GM18519 (cell line): ENCODE measurements at regions not wholly inside any gene's neighbourhood (a gene's known extent, or its start where the extent isn't known, plus 50 kb on each side); places are given as distances from the start of the nearest gene placed in this dataset.
"Not testable (repeated sequence)": the region's sequence is repeated elsewhere in the genome, so short reads cannot be mapped to it uniquely, and the experiment has no call there.

Source experiments
- ATAC-seq: cut with Tn5 transposase; IDR thresholded peaks from one replicate; pipeline ENCODE4 v1.9.1; 2021; ENCODE audit warnings: mild to moderate bottlenecking, moderate library complexity; ENCODE audit not compliant: unreplicated experiment, low FRiP score

- ATAC-seq, result peak; percentile 42
Measured at GRCh38 chr9:39663020-39663419, 307.6 kb downstream of the SPATA31A1 start.

GRCh38 chr9:39663713-39664112, 308.2 kb downstream of the SPATA31A1 start:
- ATAC-seq, result peak; percentile 75

- ATAC-seq, result not testable (repeated sequence)
Measured at GRCh38 chr9:39665020-39665419, 309.6 kb downstream of the SPATA31A1 start.

GRCh38 chr9:39674437-39675210, 319.2 kb downstream of the SPATA31A1 start:
- ATAC-seq, result not testable (repeated sequence)

- ATAC-seq, result not testable (repeated sequence)
Measured at GRCh38 chr9:39675211-39675553, 319.7 kb downstream of the SPATA31A1 start.

GRCh38 chr9:39678534-39679263, 323.2 kb downstream of the SPATA31A1 start:
- not testable (repeated sequence) for ATAC-seq

DNA sequence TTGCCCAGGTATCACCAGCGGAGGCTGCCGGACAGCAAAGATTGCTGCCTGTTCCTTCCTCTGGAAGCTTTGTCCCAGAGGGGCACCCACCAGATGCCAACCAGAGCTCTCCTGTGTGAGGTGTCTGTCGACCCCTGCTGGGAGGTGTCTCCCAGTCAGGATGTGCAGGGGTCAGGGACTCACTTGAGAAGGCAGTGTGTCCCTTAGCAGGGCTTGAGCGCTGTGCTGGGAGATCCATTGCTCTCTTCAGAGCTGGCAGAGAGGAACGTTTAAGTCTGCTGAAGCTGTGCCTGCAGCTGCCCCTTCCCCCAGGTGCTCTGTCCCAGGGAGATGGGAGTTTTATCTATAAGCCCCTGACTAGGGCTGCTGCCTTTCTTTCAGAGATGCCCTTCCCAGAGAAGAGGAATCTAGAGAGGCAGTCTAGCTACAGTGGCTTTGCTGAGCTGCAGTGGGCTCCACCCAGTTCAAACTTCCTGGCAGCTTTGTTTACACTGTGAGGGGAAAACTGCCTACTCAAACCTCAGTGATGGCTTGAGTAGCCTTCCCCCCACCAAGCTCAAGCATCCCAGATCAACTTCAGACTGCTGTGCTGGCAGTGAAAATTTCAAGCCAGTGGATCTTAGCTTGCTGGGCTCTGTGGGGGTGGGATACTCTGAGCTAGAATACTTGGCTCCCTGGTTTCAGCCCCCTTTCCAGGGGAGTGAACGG, 325.4 kb downstream of the SPATA31A1 start:
- not testable (repeated sequence) for ATAC-seq

GRCh38 chr9:39728862-39729261, 373.4 kb downstream of the SPATA31A1 start:
- not testable (repeated sequence) for ATAC-seq

DNA sequence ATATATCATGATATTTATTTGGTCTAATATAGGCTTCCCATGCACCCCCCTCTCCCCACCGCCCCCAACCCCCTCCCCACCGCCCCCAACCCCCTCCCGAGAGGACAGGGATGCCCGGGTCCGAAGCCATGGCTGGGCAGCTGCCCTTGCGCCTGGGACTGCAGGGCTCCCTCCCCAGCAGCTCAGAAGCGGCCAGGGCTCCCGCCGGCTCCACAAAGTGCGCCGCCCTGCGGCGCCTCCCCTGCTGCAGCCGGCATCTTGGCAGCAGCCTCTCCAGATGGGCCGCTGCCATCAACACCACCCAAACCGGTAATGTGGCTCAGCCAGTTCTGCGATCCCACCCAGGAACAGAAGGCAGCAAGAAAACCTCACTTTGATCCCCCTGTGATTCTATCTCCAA, 389.4 kb downstream of the SPATA31A1 start:
- not testable (repeated sequence) for ATAC-seq

DNA sequence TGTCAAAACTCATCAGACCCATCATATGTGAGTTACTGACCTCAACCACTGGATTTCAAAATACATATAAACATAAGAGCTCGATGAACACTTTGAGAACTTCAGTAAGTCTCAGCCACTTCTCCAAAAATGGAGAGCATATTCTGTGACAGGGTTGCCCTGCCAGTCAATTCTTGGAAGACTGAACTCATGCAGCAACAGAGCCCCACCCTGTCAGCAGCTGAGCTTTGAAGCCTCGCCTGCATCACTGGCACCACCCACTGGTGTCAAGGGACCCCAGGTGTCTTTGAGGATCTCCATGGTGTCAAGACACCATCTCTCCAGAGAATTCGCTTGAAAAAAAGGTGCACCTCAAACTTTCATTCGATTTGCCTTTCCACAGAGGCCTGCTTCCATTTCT, 420.1 kb downstream of the SPATA31A1 start:
- ATAC-seq, result not testable (repeated sequence)

GRCh38 chr9:39791356-39791755, 435.9 kb downstream of the SPATA31A1 start:
- ATAC-seq, result peak; percentile 98

DNA sequence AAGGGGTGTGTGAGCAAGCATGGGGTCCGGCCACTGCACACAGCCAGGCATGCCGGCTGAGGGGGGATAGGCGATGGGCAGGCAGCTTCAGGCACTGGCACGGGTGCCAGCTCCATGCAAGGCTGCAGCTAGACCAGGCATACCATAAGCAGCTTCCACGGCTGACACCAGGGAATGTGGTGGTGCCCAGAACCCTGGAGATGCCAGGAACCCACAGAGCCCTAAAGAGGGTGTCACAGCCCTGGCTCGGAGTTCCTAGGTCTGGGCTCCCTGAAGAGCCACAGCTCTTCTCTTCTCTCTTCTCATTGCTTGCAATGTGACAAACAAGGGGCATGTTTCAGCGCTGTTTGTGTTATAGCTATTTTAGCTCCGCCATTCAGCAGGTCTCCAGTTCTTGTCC, 442.5 kb downstream of the SPATA31A1 start:
- ATAC-seq, result not testable (repeated sequence)

DNA sequence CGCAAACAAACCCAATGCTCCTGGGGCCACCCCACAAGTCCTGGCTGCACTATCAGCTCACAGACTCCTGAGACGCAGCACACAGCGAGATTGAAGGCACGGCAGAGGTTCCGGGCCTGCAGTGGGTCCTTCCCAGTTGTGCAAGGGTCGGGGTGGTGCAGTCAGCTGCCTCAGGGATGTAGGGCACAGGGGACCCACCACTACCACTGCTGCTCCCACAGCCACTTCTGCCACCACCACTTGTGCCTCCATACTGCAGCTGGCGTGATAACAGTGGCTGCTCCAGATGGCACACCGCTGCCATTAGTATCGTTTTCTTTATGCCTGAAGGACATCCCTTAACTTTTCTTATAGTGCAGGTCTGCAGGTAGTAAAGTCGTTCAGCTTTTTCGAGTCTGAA, 443.8 kb downstream of the SPATA31A1 start:
- not testable (repeated sequence) for ATAC-seq

- ATAC-seq, result not testable (repeated sequence)
Measured at GRCh38 chr9:39802561-39802960, 447.1 kb downstream of the SPATA31A1 start.

GRCh38 chr9:39809401-39810226, 454.1 kb downstream of the SPATA31A1 start:
- ATAC-seq, result peak; percentile 91

GRCh38 chr9:39810401-39810800, 454.9 kb downstream of the SPATA31A1 start:
- ATAC-seq, result not testable (repeated sequence)

DNA sequence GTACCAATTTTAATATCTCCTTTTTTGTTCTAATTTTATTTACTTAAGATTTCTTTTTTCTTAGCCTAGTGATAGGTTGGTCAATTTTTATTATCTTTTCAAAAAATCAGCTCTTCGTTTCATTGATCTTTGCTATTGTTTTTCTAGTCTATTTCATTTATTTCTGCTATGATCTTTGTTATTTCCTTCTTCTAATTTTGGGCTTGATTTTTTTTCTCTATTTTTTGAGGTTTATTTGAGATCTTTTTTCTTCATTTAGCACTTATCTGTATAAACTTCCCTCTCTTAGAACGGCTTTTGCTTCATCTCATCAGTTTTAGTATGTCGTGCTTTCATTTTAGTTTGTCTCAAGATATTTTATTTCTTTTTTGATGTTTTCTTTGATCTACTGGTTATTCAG, 456.1 kb downstream of the SPATA31A1 start:
- ATAC-seq, result not testable (repeated sequence)

DNA sequence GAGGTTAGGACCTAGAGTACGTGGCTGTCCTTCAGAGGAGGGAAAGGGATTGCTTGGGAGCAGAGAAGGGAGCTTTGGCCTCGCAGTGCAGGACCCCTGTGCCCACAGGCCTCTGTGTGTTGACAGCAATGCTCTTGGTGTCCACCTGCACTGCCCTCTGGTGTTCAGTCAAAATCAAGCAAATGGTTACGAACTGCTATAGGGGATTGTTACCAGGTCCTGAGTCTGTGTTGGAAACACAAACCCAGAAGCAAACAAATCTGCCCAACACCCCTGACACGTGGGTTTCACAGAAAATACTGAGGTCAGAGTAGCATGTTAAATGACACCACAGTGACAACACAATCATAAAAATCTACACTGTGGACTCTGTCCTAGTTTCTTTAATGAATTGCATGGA, 473.0 kb downstream of the SPATA31A1 start:
- ATAC-seq, result not testable (repeated sequence)
